Esophagus squamous epithelium (tissue), 5 donors: ENCODE measurements at regions not wholly inside any gene's neighbourhood (a gene's known extent, or its start where the extent isn't known, plus 50 kb on each side); places are given as distances from the start of the nearest gene placed in this dataset.

Experiments
- DNase-seq: peaks from one replicate; lab custom pipeline; 2025; lab: John Stamatoyannopoulos, UW
- H3K27ac ChIP-seq, 4 donors: fragments of 200-600 bp; sonication (generic); one replicate each; pipeline ENCODE4 v1.5.1; 2016 to 2019; ENCODE audit warnings: mild to moderate bottlenecking in 1 of 4
- H3K27me3 ChIP-seq, 4 donors: fragments of 200-600 bp; sonication (generic); 1 replicate in 3 of 4; 2 replicates in 1 of 4; pipeline versions ENCODE4 v1.5.1 to v1.6.0; 2017 to 2021; ENCODE audit warnings: antibody characterized with exemption in 1 of 4
- H3K36me3 ChIP-seq, 3 donors: fragments of 200-600 bp; sonication (generic); one replicate each; pipeline ENCODE4 v1.5.1; 2016 to 2019
- H3K4me1 ChIP-seq, 3 donors: fragments of 200-600 bp; sonication (generic); one replicate each; pipeline ENCODE4 v1.5.1; 2017 to 2019
- H3K4me3 ChIP-seq, 4 donors: fragments of 200-600 bp; sonication (generic); 1 replicate in 3 of 4; 2 replicates in 1 of 4; pipeline ENCODE4 v1.5.1; 2016 to 2019; ENCODE audit warnings: mild to moderate bottlenecking in 2 of 4, moderate library complexity in 1 of 4
- H3K9me3 ChIP-seq, 3 donors: fragments of 200-600 bp; sonication (generic); one replicate each; pipeline ENCODE4 v1.5.1; 2016 to 2019
- POLR2A ChIP-seq, 4 donors: fragments of 450-650 bp; IDR thresholded peaks; one replicate each; pipeline ENCODE4 v1.6.1; 2017; ENCODE audit warnings: antibody characterized with exemption in 4 of 4, mild to moderate bottlenecking in 4 of 4, moderate library complexity in 3 of 4
- WGBS, 2 donors: methylation state at CpG; one replicate each; pipeline ENCODE4 v1.1.5; 2018; 5-methylcytosine and 5-hydroxymethylcytosine counted together
- intact Hi-C: fragments of 100-400 bp; cut with DNase I; formaldehyde crosslinking; loops from one replicate; pipeline ENCODE4 v1.15.0; 2022
- TF ChIP-seq, protein P1 (sequence below), 6 experiments: fragments of 450-650 bp in 4 of 6; fragments of 200-600 bp in 2 of 6; sonication (generic) in 2 of 6; IDR thresholded peaks; one replicate each; pipeline ENCODE4 v1.5.1; 2016 to 2019; ENCODE audit warnings: antibody characterized with exemption in 6 of 6, mild to moderate bottlenecking in 4 of 6, moderate library complexity in 4 of 6
- donor health status: DM: yes; HTN: yes; CAD: no.

DNA sequence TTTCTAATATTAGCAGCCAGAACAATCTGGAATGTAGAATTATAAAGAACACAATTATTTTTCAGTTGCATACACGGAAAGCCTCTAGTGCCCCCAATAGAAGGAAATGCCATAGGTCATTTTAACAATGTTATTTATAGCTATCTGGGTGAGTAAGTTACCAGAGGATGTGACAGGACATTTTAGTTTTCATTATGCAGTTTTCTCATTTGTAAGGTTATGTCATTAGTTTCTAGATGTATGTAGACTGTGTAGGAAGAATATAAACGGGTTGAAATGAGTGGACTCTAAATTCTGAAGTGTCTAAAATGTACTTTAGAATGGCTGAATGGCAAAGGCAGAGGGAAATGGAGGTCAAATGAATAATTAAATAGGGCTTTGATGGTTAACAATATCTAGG is 213.3 kb downstream of the DTHD1 start:
- H3K9me3 ChIP-seq = no peaks in the 10 kb centered on the region
- intact Hi-C loops = no loop called here
- H3K27me3 ChIP-seq = no peaks in the 10 kb centered on the region
- WGBS, 2 donors = 47 to 54% methylated on average over 2 of the region's 2 CpGs
- no peak overlapping the region for H3K4me3 ChIP-seq
- no peak for TF ChIP-seq POLR2A (IDR thresholded peaks at IDR 0.05)
- TF ChIP-seq, protein P1, sequence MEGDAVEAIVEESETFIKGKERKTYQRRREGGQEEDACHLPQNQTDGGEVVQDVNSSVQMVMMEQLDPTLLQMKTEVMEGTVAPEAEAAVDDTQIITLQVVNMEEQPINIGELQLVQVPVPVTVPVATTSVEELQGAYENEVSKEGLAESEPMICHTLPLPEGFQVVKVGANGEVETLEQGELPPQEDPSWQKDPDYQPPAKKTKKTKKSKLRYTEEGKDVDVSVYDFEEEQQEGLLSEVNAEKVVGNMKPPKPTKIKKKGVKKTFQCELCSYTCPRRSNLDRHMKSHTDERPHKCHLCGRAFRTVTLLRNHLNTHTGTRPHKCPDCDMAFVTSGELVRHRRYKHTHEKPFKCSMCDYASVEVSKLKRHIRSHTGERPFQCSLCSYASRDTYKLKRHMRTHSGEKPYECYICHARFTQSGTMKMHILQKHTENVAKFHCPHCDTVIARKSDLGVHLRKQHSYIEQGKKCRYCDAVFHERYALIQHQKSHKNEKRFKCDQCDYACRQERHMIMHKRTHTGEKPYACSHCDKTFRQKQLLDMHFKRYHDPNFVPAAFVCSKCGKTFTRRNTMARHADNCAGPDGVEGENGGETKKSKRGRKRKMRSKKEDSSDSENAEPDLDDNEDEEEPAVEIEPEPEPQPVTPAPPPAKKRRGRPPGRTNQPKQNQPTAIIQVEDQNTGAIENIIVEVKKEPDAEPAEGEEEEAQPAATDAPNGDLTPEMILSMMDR (IDR thresholded peaks at IDR 0.05) = no peak
- H3K36me3 ChIP-seq = no peaks in the 10 kb centered on the region
- DNase-seq = no peak
- H3K4me1 ChIP-seq = no peaks in the 10 kb centered on the region
- H3K27ac ChIP-seq = no peak overlapping the region

- Histone ChIP-seq H3K4me3 (no peak overlapping the region), H3K27ac (no peak overlapping the region), H3K4me1 (no peaks in the 10 kb centered on the region), H3K9me3 (no peaks in the 10 kb centered on the region), H3K36me3 (no peaks in the 10 kb centered on the region), H3K27me3 (no peaks in the 10 kb centered on the region)
- no peak for DNase-seq
- TF ChIP-seq POLR2A (IDR thresholded peaks at IDR 0.05) = no peak
- TF ChIP-seq, protein P1 (IDR thresholded peaks at IDR 0.05) = no peak
- intact Hi-C loops = no loop called here
Observed at GRCh38 chr4:36502350-36502749, 220.9 kb downstream of the DTHD1 start.

DNA sequence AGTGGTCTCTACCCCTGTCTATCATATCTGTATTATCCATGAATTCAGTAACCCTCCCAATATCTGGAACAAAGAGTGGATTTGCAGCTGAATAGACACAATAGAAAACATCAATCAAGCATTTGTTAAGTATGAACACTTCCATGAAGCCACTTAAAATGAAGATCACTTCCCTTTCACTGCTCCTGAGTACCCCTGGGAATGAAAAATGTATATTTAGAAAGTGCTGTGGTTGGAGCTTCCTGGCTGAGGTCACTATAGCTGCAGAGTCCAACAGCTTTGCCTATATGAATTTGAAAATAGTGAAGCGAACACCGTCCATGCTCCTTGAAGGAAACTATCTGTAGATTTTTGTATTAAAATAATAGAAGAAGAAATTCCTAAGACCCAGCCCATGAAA is 227.0 kb downstream of the DTHD1 start:
- WGBS, 2 donors = 17 to 71% methylated on average over 2 of the region's 2 CpGs
- H3K27me3 ChIP-seq = no peaks in the 10 kb centered on the region
- no peaks in the 10 kb centered on the region for H3K9me3 ChIP-seq
- no peak overlapping the region for H3K27ac ChIP-seq
- TF ChIP-seq, protein P1 (IDR thresholded peaks at IDR 0.05) = no peak
- TF ChIP-seq POLR2A (IDR thresholded peaks at IDR 0.05) = no peak
- H3K4me3 ChIP-seq = no peak overlapping the region
- H3K36me3 ChIP-seq = no peaks in the 10 kb centered on the region
- intact Hi-C loops = no loop called here
- H3K4me1 ChIP-seq = no peaks in the 10 kb centered on the region
- no peak for DNase-seq

DNA sequence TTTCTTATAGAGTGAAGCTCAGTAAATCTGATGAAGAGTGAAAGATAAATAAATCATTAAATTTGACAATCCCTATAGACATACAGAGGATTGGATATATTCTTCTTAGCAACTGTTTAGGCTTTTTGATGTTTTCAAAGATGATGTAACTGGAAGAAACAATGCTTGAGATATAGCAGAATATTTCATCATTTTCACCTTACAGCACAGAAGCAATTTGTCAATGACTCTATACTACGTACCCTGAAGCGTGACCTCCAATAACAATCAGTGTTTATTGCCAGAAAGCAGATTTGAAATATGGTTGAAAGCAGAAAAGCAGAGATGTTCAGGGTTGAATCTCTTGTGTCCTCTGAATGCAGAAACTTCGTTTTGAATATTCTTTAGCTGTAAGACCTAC is 228.4 kb downstream of the DTHD1 start:
- no peak overlapping the region for H3K4me3 ChIP-seq
- no peak overlapping the region for H3K27ac ChIP-seq
- intact Hi-C loops = no loop called here
- no peaks in the 10 kb centered on the region for H3K36me3 ChIP-seq
- no peaks in the 10 kb centered on the region for H3K4me1 ChIP-seq
- no peak for DNase-seq
- TF ChIP-seq POLR2A (IDR thresholded peaks at IDR 0.05) = no peak
- TF ChIP-seq, protein P1 (IDR thresholded peaks at IDR 0.05) = no peak
- H3K27me3 ChIP-seq = no peaks in the 10 kb centered on the region
- 54 to 57% methylated on average over 3 of the region's 3 CpGs for WGBS, 2 donors
- no peaks in the 10 kb centered on the region for H3K9me3 ChIP-seq

GRCh38 chr4:36511785-36512184 is 230.4 kb downstream of the DTHD1 start:
- no peaks in the 10 kb centered on the region for H3K36me3 ChIP-seq
- no peaks in the 10 kb centered on the region for H3K4me1 ChIP-seq
- H3K4me3 ChIP-seq = no peak overlapping the region
- no peak for DNase-seq
- H3K27ac ChIP-seq = no peak overlapping the region
- WGBS, 2 donors = 84 to 88% methylated on average over 1 of the region's 1 CpG
- TF ChIP-seq POLR2A (IDR thresholded peaks at IDR 0.05) = no peak
- TF ChIP-seq, protein P1 (IDR thresholded peaks at IDR 0.05) = no peak
- no peaks in the 10 kb centered on the region for H3K9me3 ChIP-seq
- H3K27me3 ChIP-seq = no peaks in the 10 kb centered on the region
- intact Hi-C loops = no loop called here
